HG03159 (cell line): ENCODE measurements at regions not wholly inside any gene's neighbourhood (a gene's known extent, or its start where the extent isn't known, plus 50 kb on each side); places are given as distances from the start of the nearest gene placed in this dataset.
A peak's percentile ranks its signal among the peaks of the same experiment; 100 is the strongest.
"Not testable (repeated sequence)": the region's sequence is repeated elsewhere in the genome, so short reads cannot be mapped to it uniquely, and the experiment has no call there.

ENCODE experiments used
- ATAC-seq: cut with Tn5 transposase; IDR thresholded peaks from one replicate; pipeline ENCODE4 v1.9.1; 2021; ENCODE audit warnings: mild to moderate bottlenecking, moderate library complexity; ENCODE audit not compliant: unreplicated experiment

- no peak for ATAC-seq
These were observed 213.6 kb upstream of the KCNN2 start for GRCh38 chr5:114148253-114148652.

DNA sequence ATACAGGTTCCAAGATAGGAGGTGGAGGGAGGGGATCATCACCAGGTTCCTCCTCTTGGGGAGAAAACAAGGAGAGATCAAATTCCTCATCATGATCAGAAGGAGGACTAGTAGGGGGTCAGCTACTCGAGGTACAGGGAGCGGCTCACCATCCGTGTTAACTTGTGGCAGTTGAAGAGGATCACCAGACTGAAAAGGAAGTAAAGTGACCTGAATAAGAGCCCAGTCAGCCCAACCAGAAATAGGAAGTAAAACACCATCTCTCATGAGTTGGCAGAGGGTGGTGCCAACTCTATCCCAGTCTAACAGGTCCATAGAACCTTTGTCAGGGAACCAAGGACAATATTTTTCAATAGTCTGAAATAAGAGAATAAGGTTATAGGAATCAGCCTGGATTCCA lies 213.1 kb upstream of the KCNN2 start:
- ATAC-seq = not testable (repeated sequence)

DNA sequence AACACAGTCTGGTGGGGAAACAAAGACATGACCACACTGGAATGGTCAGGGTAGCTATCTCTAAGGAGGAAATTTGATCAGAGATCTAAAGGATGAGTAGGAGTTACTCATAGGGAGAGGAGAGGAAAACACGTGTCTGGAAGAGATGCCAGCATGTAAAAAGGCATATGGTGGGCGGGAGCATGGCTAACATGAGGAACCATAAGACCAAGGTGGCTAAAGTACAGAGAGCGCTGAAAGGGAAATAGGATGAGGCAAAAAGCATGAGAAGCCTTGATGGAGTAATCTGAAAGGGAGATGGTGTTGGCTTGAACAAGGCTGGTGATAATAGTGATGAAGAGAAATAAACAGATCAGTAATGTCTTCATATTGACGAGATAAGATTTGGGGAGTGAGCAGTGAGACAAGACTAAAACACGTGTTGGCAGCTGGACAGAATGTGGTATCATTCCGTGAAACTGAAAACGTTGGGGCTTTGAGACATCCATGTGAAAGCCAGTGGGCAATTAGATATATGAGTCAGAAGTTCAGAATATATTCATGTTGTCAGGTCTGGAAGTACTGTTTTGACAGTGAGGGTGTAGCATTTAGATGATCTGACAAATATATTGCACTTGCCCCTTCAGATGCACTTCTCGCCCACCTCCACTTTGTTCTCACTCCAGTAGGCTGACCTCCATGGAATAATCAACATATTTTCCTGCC lies 209.1 kb upstream of the KCNN2 start:
- ATAC-seq = no peak

- ATAC-seq = no peak
These were observed 208.5 kb upstream of the KCNN2 start for GRCh38 chr5:114153392-114153791.

DNA sequence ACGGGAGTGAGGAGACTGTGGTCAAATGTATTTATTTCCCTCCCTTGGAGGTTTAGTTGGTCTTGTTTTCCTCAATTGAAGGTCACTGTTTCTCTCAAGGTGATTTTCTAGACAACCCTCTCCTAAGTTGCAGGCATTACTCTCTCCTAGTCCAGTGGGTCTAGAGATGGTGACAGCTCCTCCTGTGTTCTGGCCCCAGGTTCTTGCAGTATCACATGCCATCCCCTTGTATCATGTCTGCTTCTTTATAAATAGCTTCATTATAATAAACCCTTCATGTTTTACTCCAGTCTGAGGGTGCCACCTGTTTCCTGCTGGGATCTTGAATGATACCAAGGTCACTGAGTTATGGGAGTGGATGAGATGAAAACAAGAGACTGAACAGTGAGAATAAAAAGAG lies 208.0 kb upstream of the KCNN2 start:
- no peak for ATAC-seq

DNA sequence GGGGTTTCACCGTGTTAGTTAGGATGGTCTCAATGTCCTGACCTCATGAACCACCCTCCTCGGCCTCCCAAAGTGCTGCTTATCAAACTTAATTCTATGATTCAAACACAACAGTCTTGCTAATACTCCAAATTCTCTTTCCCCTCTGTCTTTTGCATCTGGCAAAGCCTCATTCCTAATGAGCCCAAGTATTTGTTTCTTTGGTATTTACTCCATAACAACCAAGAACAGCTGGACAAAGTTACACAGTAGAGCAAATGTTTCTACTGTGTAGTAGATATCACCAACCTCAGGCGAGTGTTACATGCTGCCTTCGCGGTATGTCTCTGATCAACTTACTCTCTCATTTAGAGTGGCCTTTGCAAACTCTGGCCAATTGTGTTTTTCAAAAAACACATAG lies 195.8 kb upstream of the KCNN2 start:
- no peak for ATAC-seq

DNA sequence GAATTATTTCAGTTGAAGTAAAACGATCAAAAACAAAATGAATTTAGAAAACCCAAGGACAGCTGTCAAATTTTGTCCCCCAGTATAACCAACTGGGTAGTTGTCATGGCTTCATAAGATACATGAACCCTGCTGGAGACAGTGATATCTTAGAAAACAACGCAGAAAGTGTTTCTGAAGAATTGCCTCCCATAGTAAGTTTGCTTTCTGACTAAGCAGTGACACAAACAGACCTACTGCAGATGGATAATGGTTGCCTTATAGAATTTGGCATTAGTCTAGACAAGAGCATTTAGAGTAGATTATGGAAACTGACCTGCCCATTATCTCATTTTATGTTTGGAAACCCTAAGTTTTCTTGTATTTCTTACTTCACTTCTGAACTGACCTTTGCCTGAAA lies 187.7 kb upstream of the KCNN2 start:
- ATAC-seq = no peak

DNA sequence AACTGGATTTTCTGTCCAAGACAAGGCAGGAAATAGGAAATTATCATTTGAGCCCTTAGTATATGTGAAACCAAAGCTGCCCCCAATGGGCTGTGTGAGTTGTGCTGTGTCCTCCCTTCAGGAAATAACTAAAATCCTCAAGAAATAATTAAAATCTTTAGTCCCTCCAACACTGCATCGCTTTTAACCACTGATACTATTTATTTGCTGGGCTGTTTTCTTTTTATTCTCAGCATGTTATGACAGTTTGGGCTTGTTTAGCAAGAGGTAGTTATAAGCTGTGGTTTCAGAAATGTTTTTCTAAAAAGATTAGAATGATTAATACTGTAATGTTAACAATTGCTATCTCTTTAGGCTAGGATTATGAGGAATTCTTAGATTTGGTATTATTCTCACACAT lies 187.0 kb upstream of the KCNN2 start:
- no peak for ATAC-seq

GRCh38 chr5:114176356-114176755 lies 185.5 kb upstream of the KCNN2 start:
- no peak for ATAC-seq

- ATAC-seq = no peak
These were observed 182.7 kb upstream of the KCNN2 start for GRCh38 chr5:114179134-114179533.

DNA sequence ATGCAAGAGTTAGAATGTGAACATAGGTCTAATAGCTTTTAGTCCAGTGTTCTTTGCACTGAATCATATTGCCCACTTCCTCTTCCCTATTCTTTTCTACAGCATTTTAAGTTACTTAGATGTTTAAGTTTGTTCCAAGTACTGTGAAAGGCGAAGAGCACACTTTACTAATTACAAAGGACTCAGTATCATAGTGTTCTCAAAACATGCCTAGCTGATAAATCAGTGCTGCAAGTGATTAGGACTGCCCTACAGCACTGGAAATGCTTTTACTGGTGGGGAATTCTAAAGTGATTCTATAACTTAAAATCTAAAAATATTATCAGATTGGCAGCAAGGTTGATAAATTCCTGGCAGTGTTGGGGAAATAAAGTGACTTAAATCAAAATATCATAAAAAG lies 177.9 kb upstream of the KCNN2 start:
- no peak for ATAC-seq

DNA sequence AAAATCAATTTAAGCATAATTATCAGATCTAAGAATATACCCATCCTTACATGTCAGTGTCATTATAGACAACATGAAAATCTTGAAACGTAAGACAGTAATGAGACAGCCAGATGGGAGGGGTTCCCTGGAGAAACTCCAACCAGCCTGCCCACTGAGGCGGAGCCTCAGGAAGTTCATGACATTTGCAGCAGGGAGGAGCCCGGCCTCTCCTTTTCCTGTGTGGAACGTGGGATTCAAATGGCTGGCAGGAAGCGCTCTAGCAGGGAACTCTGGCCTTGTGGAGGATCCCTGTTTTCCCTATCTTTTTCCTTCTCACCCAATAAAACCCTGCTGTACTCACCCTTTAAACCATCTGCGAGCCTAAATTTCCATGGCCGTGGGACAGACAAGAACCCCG lies 176.6 kb upstream of the KCNN2 start:
- ATAC-seq = no peak

DNA sequence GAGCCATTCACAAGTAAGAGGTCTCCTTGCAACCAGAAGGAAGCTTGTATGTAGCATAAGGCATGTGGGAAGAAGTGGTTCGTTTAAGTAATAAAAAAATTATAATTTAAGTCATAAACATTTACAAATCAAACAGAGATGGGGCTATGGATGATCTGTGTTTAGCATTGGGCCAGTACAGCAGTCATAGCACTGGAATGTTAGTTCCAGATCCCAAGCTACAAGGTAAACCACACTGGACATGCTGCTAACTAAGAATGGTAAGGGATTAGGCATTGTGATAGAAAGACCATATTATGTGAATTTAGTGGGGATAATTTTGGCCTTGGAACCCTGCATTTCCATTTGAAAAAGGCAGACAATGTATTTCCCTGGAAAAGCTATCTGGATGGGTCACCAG lies 170.4 kb upstream of the KCNN2 start:
- no peak for ATAC-seq

DNA sequence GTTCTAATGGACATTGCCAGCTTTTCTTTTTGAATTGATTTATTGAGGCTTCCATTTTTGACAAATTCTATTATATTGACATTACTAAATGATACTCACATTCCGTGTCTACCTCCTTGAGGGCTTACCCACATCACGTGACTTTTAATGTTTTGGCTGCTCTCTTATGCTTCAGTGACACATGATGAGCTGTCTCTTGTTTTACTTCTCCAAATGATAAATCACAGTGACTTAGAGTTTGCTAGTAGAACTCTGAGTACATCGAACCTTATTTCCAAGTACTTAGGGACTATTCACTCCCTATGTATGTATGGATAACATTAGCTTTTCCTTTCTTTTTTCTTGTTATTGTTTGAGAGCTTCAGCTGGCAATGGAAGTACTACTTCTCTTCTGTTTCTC lies 169.8 kb upstream of the KCNN2 start:
- ATAC-seq = no peak

GRCh38 chr5:114201332-114201731 lies 160.5 kb upstream of the KCNN2 start:
- no peak for ATAC-seq

GRCh38 chr5:114204923-114205322 lies 156.9 kb upstream of the KCNN2 start:
- no peak for ATAC-seq

- no peak for ATAC-seq
These were observed 155.2 kb upstream of the KCNN2 start for GRCh38 chr5:114206640-114207039.

GRCh38 chr5:114207615-114208014 lies 154.3 kb upstream of the KCNN2 start:
- no peak for ATAC-seq

DNA sequence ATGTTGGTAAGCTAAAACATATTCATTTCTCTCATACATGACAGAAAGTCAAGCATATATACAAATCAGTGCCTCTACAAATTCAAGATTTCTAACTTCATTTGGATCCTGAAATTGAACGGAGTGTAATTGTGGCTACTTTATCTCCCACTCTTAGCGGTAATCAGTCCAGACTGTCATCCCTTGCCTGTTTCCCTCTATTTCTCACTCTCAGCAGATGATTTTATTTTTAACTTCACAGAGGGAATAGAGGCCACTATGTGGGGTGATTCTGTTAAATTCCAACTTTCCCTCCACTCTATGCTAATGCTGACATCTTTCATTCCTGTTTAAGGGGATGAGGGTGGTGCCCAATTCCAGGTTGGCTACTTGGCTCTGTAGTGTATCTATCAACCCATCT lies 153.8 kb upstream of the KCNN2 start:
- no peak for ATAC-seq

- ATAC-seq = no peak
These were observed 153.3 kb upstream of the KCNN2 start for GRCh38 chr5:114208588-114208987.

DNA sequence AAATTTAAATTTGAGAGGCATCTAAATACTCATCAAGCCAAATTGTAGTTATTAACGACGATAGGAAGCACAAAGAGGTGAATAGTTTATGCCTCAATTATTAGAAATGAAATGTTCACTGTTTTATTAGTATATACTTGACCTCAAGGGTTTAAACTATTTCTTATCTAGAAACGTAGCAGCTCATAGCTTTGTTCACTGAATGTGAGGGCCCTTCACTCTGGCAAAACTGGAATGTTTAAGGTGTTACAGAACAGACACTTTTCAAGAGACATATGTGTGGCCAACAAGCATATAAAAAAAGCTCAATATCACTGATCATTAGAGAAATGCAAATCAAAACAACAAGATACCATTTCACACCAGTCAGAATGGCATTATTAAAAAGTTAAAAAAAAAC lies 151.2 kb upstream of the KCNN2 start:
- ATAC-seq = no peak

DNA sequence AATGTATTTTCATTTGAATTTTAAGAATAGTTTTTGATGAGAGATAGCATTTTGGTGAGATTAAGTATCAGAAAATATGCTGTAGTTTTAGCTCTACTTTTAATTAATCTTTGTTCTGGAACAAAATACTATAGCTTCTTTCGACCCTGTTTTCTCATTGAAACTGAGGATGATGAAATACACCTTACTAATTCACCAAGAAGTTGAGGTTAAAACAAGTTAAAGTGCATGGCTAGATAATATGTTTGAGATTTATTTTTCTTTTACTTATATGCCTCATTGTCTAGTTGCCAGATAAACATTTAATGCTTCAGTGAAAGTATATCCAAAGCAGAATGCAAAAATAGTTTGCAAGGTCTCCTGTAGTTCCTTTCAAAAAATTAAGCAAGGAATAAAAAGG lies 140.1 kb upstream of the KCNN2 start:
- no peak for ATAC-seq

- ATAC-seq = peak; percentile 85
These were observed 138.0 kb upstream of the KCNN2 start for GRCh38 chr5:114223866-114224265.
